Smooth muscle cell (in vitro differentiated cells): ENCODE measurements at regions not wholly inside any gene's neighbourhood (a gene's known extent, or its start where the extent isn't known, plus 50 kb on each side); places are given as distances from the start of the nearest gene placed in this dataset.

Experiments used
- DNase-seq: peaks from one replicate; lab custom pipeline; 2025; ENCODE audit not compliant: unreplicated experiment; lab: John Stamatoyannopoulos, UW
- H2AFZ ChIP-seq: fragments of 200-600 bp; sonication (generic); 2 replicates; pipeline ENCODE4 v1.6.0; 2016; ENCODE audit warnings: antibody characterized with exemption, low read depth, mild to moderate bottlenecking
- H3F3A ChIP-seq: fragments of 200-600 bp; sonication (generic); 2 replicates; pipeline ENCODE4 v1.6.0; 2017; ENCODE audit warnings: antibody characterized with exemption, low read depth
- H3K27ac ChIP-seq: fragments of 200-600 bp; sonication (generic); 2 replicates; pipeline ENCODE4 v1.5.1; 2016; ENCODE audit warnings: low read depth, mild to moderate bottlenecking
- H3K27me3 ChIP-seq: fragments of 200-600 bp; sonication (generic); 2 replicates; pipeline ENCODE4 v1.6.1; 2016; ENCODE audit warnings: low read depth, mild to moderate bottlenecking
- H3K36me3 ChIP-seq: fragments of 200-600 bp; sonication (generic); 2 replicates; pipeline ENCODE4 v1.5.1; 2016; ENCODE audit warnings: low read depth
- H3K4me1 ChIP-seq: fragments of 200-600 bp; sonication (generic); 2 replicates; pipeline ENCODE4 v1.5.1; 2016; ENCODE audit warnings: low read depth
- H3K4me2 ChIP-seq: fragments of 200-600 bp; sonication (generic); 2 replicates; pipeline ENCODE4 v1.6.0; 2016; ENCODE audit warnings: mild to moderate bottlenecking
- H3K4me3 ChIP-seq: fragments of 200-600 bp; sonication (generic); 2 replicates; pipeline ENCODE4 v1.5.1; 2016; ENCODE audit warnings: mild to moderate bottlenecking
- H3K79me2 ChIP-seq: fragments of 200-600 bp; sonication (generic); 2 replicates; pipeline ENCODE4 v1.6.0; 2016; ENCODE audit warnings: low read depth, mild to moderate bottlenecking
- H3K9ac ChIP-seq: fragments of 200-600 bp; sonication (generic); 2 replicates; pipeline ENCODE4 v1.6.0; 2016; ENCODE audit warnings: low read depth
- H3K9me3 ChIP-seq: fragments of 200-600 bp; sonication (generic); replicated peaks from 2 replicates; pipeline ENCODE4 v1.5.1; 2016; ENCODE audit warnings: low read depth
- H4K20me1 ChIP-seq: fragments of 200-600 bp; sonication (generic); 2 replicates; pipeline ENCODE4 v1.6.0; 2016; ENCODE audit warnings: low read depth
- WGBS: methylation state at CpG from one replicate; pipeline ENCODE4 v1.1.7; 2016; ENCODE audit warnings: low lambda C conversion rate; 5-methylcytosine and 5-hydroxymethylcytosine counted together
- TF ChIP-seq, protein P1 (sequence below): fragments of 200-600 bp; sonication (generic); IDR thresholded peaks from 2 replicates; pipeline ENCODE4 v1.5.1; 2017; ENCODE audit warnings: borderline replicate concordance, mild to moderate bottlenecking, antibody characterized with exemption; ENCODE audit not compliant: insufficient read depth, poor library complexity, severe bottlenecking

- Histone ChIP-seq H3K4me3 (no peak overlapping the region), H3K79me2 (no peaks in the 10 kb centered on the region), H4K20me1 (no peaks in the 10 kb centered on the region), H3K9me3 (no peaks in the 10 kb centered on the region), H3K4me1 (no peaks in the 10 kb centered on the region), H3K27me3 (no peaks in the 10 kb centered on the region), H2AFZ (no peak overlapping the region), H3K36me3 (no peaks in the 10 kb centered on the region), H3K27ac (no peak overlapping the region), H3F3A (no peaks in the 10 kb centered on the region), H3K9ac (no peak overlapping the region), H3K4me2 (no peak overlapping the region)
- TF ChIP-seq, protein P1, sequence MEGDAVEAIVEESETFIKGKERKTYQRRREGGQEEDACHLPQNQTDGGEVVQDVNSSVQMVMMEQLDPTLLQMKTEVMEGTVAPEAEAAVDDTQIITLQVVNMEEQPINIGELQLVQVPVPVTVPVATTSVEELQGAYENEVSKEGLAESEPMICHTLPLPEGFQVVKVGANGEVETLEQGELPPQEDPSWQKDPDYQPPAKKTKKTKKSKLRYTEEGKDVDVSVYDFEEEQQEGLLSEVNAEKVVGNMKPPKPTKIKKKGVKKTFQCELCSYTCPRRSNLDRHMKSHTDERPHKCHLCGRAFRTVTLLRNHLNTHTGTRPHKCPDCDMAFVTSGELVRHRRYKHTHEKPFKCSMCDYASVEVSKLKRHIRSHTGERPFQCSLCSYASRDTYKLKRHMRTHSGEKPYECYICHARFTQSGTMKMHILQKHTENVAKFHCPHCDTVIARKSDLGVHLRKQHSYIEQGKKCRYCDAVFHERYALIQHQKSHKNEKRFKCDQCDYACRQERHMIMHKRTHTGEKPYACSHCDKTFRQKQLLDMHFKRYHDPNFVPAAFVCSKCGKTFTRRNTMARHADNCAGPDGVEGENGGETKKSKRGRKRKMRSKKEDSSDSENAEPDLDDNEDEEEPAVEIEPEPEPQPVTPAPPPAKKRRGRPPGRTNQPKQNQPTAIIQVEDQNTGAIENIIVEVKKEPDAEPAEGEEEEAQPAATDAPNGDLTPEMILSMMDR: no peak
- WGBS: 92% methylated on average over 6 of the region's 6 CpGs
- no peak for DNase-seq
These were observed 130.1 kb upstream of the ESR1 start for GRCh38 chr6:151677404-151677803.

DNA sequence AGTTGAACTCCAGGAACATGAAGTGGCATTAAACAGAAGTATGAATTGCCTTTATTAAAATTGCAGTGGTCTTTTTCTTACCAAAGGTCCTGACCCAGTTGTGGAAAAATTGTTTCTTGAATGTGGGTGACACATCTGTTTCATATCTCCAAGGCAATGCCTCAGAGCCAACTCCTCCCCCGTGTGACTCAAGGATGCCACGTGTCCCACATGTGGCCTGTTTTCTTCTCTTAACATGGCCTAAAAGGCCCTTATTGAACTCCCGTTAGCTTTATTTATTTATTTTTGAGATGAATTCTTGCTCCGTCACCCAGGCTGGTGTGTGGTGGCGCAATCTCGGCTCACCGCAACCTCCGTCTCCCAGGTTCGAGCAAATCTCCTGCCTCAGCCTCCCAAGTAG is 128.4 kb upstream of the ESR1 start:
- DNase-seq: no peak
- H2AFZ ChIP-seq: no peak overlapping the region
- WGBS: 77% methylated on average over 9 of the region's 9 CpGs

GRCh38 chr6:151679941-151680340 is 127.5 kb upstream of the ESR1 start:
- Histone ChIP-seq H3K27me3 (no peaks in the 10 kb centered on the region), H3F3A (no peaks in the 10 kb centered on the region), H3K9me3 (no peaks in the 10 kb centered on the region), H3K4me1 (no peaks in the 10 kb centered on the region), H3K4me3 (no peak overlapping the region), H2AFZ (no peak overlapping the region), H3K9ac (no peak overlapping the region), H3K36me3 (no peaks in the 10 kb centered on the region), H3K4me2 (no peak overlapping the region), H3K79me2 (no peaks in the 10 kb centered on the region), H4K20me1 (no peaks in the 10 kb centered on the region), H3K27ac (no peak overlapping the region)
- DNase-seq: no peak
- WGBS: 97% methylated on average over 5 of the region's 5 CpGs
- TF ChIP-seq, protein P1: no peak

More for the DNA sequence above, 128.4 kb upstream of the ESR1 start:
- H3K4me1 ChIP-seq: no peaks in the 10 kb centered on the region
- H3F3A ChIP-seq: no peaks in the 10 kb centered on the region
- H3K4me3 ChIP-seq: no peak overlapping the region
- no peaks in the 10 kb centered on the region for H3K27me3 ChIP-seq
- H3K79me2 ChIP-seq: no peaks in the 10 kb centered on the region
- no peak overlapping the region for H3K4me2 ChIP-seq
- H3K27ac ChIP-seq: no peak overlapping the region
- no peaks in the 10 kb centered on the region for H4K20me1 ChIP-seq
- H3K9ac ChIP-seq: no peak overlapping the region
- no peaks in the 10 kb centered on the region for H3K9me3 ChIP-seq
- TF ChIP-seq, protein P1: no peak
- H3K36me3 ChIP-seq: no peaks in the 10 kb centered on the region

DNA sequence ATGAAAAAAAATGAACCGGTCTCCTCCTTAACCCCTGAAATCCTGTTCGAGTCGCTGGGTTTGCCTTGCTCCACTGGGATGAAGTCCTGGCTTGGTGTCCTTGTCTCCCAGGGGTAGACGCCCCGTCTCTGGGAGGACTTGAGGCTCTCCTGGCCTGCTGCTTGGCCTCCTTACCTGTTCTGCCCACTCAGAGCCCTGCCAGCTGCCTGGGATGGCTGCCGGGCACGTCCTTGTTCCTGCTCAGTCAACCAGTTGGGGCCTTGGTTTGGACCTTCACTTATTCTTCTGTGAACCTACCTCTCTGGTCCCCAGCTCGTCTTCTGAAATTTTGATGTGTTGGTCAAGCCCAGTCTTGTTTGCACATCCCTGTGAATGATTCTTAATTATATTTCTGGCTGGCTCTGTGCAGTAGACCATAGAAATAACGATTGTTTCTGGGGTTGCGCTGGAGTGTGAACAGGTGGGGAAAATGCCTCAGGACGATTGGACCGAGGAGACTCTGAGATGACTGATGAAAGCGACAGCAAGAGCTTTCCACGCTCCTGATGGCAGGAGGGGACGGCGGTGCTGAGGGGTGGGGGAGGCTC is 126.5 kb upstream of the ESR1 start:
- H3K79me2 ChIP-seq: no peaks in the 10 kb centered on the region
- no peak for DNase-seq
- no peaks in the 10 kb centered on the region for H3K4me1 ChIP-seq
- WGBS: 92% methylated on average over 16 of the region's 16 CpGs
- H3K27ac ChIP-seq: no peak overlapping the region
- no peaks in the 10 kb centered on the region for H4K20me1 ChIP-seq
- no peak overlapping the region for H3K4me3 ChIP-seq
- no peaks in the 10 kb centered on the region for H3F3A ChIP-seq
- no peak overlapping the region for H3K9ac ChIP-seq
- TF ChIP-seq, protein P1: no peak
- no peak overlapping the region for H3K4me2 ChIP-seq
- H2AFZ ChIP-seq: no peak overlapping the region
- no peaks in the 10 kb centered on the region for H3K36me3 ChIP-seq
- no peaks in the 10 kb centered on the region for H3K27me3 ChIP-seq
- no peaks in the 10 kb centered on the region for H3K9me3 ChIP-seq
